Trophoblast cell (in vitro differentiated cells and primary cell): ENCODE measurements at regions not wholly inside any gene's neighbourhood (a gene's known extent, or its start where the extent isn't known, plus 50 kb on each side); places are given as distances from the start of the nearest gene placed in this dataset.

ENCODE experiments used
- DNase-seq, 2 donors: peaks; one replicate each; pipeline ENCODE4 v3.0.0-alpha.2; 2016
- H2AFZ ChIP-seq: 2 replicates; pipeline ENCODE4 v1.6.1; 2013; ENCODE audit warnings: low read length, moderate library complexity, mild to moderate bottlenecking; ENCODE audit not compliant: insufficient read depth, poor library complexity
- H2AK5ac ChIP-seq: 2 replicates; pipeline ENCODE4 v1.6.1; 2013; ENCODE audit warnings: mild to moderate bottlenecking, low read length
- H2BK120ac ChIP-seq: 2 replicates; pipeline ENCODE4 v1.6.1; 2013; ENCODE audit warnings: low read length, mild to moderate bottlenecking, moderate library complexity; ENCODE audit not compliant: insufficient read depth, poor library complexity
- H2BK12ac ChIP-seq: 2 replicates; pipeline ENCODE4 v1.6.1; 2013; ENCODE audit warnings: mild to moderate bottlenecking, low read length, moderate library complexity
- H2BK5ac ChIP-seq: 2 replicates; pipeline ENCODE4 v1.6.1; 2013; ENCODE audit warnings: low read length, low read depth, moderate library complexity, mild to moderate bottlenecking; ENCODE audit not compliant: poor library complexity
- H3K14ac ChIP-seq: 2 replicates; pipeline ENCODE4 v1.6.1; 2013; ENCODE audit warnings: mild to moderate bottlenecking, low read length
- H3K18ac ChIP-seq: 2 replicates; pipeline ENCODE4 v1.6.1; 2013; ENCODE audit warnings: mild to moderate bottlenecking, low read length
- H3K23ac ChIP-seq: 2 replicates; pipeline ENCODE4 v1.6.1; 2013; ENCODE audit warnings: low read length
- H3K27ac ChIP-seq: 2 replicates; pipeline ENCODE4 v1.5.1; 2013; ENCODE audit warnings: low read depth, mild to moderate bottlenecking, inconsistent platforms, low read length, moderate library complexity
- H3K27me3 ChIP-seq: 2 replicates; pipeline ENCODE4 v1.6.1; 2013; ENCODE audit warnings: inconsistent platforms, mild to moderate bottlenecking, low read length, moderate library complexity; ENCODE audit not compliant: insufficient read depth
- H3K36me3 ChIP-seq, 2 experiments: 1 replicate in 1 of 2; 2 replicates in 1 of 2; pipeline ENCODE4 v1.6.1; 2013; ENCODE audit warnings: low read length in 2 of 2, mild to moderate bottlenecking in 2 of 2, moderate library complexity in 1 of 2; ENCODE audit not compliant: insufficient read depth in 2 of 2, control insufficient read depth in 1 of 2
- H3K4ac ChIP-seq: 2 replicates; pipeline ENCODE4 v1.6.1; 2013; ENCODE audit warnings: low read depth, mild to moderate bottlenecking, low read length, moderate library complexity
- H3K4me1 ChIP-seq, 2 experiments: 1 replicate in 1 of 2; 2 replicates in 1 of 2; pipeline ENCODE4 v1.6.1; 2013; ENCODE audit warnings: low read length in 2 of 2, mild to moderate bottlenecking in 2 of 2, moderate library complexity in 1 of 2; ENCODE audit not compliant: insufficient read depth in 2 of 2, control insufficient read depth in 1 of 2
- H3K4me2 ChIP-seq: 2 replicates; pipeline ENCODE4 v1.6.1; 2013; ENCODE audit warnings: inconsistent platforms, mild to moderate bottlenecking, low read length, moderate library complexity
- H3K4me3 ChIP-seq: 2 replicates; pipeline ENCODE4 v1.5.1; 2013; ENCODE audit warnings: mild to moderate bottlenecking, low read depth, low read length, inconsistent platforms
- H3K79me1 ChIP-seq: one replicate; pipeline ENCODE4 v1.6.1; 2013; ENCODE audit warnings: low read length
- H3K79me2 ChIP-seq: 2 replicates; pipeline ENCODE4 v1.6.1; 2013; ENCODE audit warnings: low read length, mild to moderate bottlenecking; ENCODE audit not compliant: control insufficient read depth, insufficient read depth, poor library complexity
- H3K9ac ChIP-seq: 2 replicates; pipeline ENCODE4 v1.6.1; 2013; ENCODE audit warnings: mild to moderate bottlenecking, low read length
- H3K9me3 ChIP-seq: 2 replicates; pipeline ENCODE4 v1.6.1; 2013; ENCODE audit warnings: low read depth, mild to moderate bottlenecking, control low read depth, inconsistent platforms, low read length; ENCODE audit not compliant: insufficient read depth
- H4K12ac ChIP-seq: 2 replicates; pipeline ENCODE4 v1.6.1; 2013; ENCODE audit warnings: low read depth, mild to moderate bottlenecking, low read length, moderate library complexity
- H4K8ac ChIP-seq: 2 replicates; pipeline ENCODE4 v1.6.1; 2013; ENCODE audit warnings: low read depth, mild to moderate bottlenecking, low read length, moderate library complexity
- H4K91ac ChIP-seq: one replicate; pipeline ENCODE4 v1.6.1; 2013; ENCODE audit warnings: low read depth, mild to moderate bottlenecking, low read length, moderate library complexity
- WGBS: extraction: QIAGEN DNeasy Blood & Tissue Kit; methylation state at CpG from one replicate; pipeline ENCODE4 v1.1.7; 2013; ENCODE audit warnings: missing lambda C conversion rate; ENCODE audit not compliant: insufficient read length, insufficient coverage; ENCODE audit errors: extremely low coverage; 5-methylcytosine and 5-hydroxymethylcytosine counted together

GRCh38 chr11:39192671-39193070 is 2266.8 kb downstream of the LRRC4C start:
- no peak overlapping the region for H3K4ac ChIP-seq

GRCh38 chr11:39190751-39191150 is 2268.7 kb downstream of the LRRC4C start:
- no peak overlapping the region for H4K8ac ChIP-seq
- no peak overlapping the region for H2BK12ac ChIP-seq
- no peak overlapping the region for H3K9ac ChIP-seq
- H2BK5ac ChIP-seq = no peak overlapping the region
- no peak overlapping the region for H3K4ac ChIP-seq
- no peaks in the 10 kb centered on the region for H3K79me1 ChIP-seq
- no peaks in the 10 kb centered on the region for H3K36me3 ChIP-seq
- H3K14ac ChIP-seq = no peak overlapping the region
- no peak overlapping the region for H2AK5ac ChIP-seq
- H3K27ac ChIP-seq = no peak overlapping the region
- H3K79me2 ChIP-seq = no peaks in the 10 kb centered on the region
- H4K91ac ChIP-seq = no peak overlapping the region
- H2BK120ac ChIP-seq = no peak overlapping the region
- H3K27me3 ChIP-seq = no peaks in the 10 kb centered on the region
- H2AFZ ChIP-seq = no peak overlapping the region
- H3K23ac ChIP-seq = no peak overlapping the region
- H3K9me3 ChIP-seq = no peaks in the 10 kb centered on the region
- H3K4me3 ChIP-seq = no peak overlapping the region
- no peak for DNase-seq
- no peak overlapping the region for H3K18ac ChIP-seq
- H4K12ac ChIP-seq = no peak overlapping the region
- no peak overlapping the region for H3K4me2 ChIP-seq
- no CpG with 5 or more reads among the region's 2 CpGs for WGBS
- no peaks in the 10 kb centered on the region for H3K4me1 ChIP-seq

More at GRCh38 chr11:39192671-39193070, 2266.8 kb downstream of the LRRC4C start:
- no peak for DNase-seq
- no peak overlapping the region for H2BK5ac ChIP-seq
- no peak overlapping the region for H4K91ac ChIP-seq
- H2AK5ac ChIP-seq = no peak overlapping the region
- H3K23ac ChIP-seq = no peak overlapping the region
- no peak overlapping the region for H2BK12ac ChIP-seq
- no peaks in the 10 kb centered on the region for H3K79me1 ChIP-seq
- H3K14ac ChIP-seq = no peak overlapping the region
- H4K12ac ChIP-seq = no peak overlapping the region
- no peaks in the 10 kb centered on the region for H3K4me1 ChIP-seq
- no peaks in the 10 kb centered on the region for H3K79me2 ChIP-seq
- H2BK120ac ChIP-seq = no peak overlapping the region
- no peaks in the 10 kb centered on the region for H3K9me3 ChIP-seq
- no peak overlapping the region for H3K27ac ChIP-seq
- no peak overlapping the region for H3K4me3 ChIP-seq
- H3K18ac ChIP-seq = no peak overlapping the region
- no peak overlapping the region for H2AFZ ChIP-seq
- no peak overlapping the region for H3K4me2 ChIP-seq
- WGBS = no CpG with 5 or more reads among the region's 24 CpGs
- H3K9ac ChIP-seq = no peak overlapping the region
- no peak overlapping the region for H4K8ac ChIP-seq
- no peaks in the 10 kb centered on the region for H3K27me3 ChIP-seq
- H3K36me3 ChIP-seq = no peaks in the 10 kb centered on the region

GRCh38 chr11:39177678-39178077 is 2281.8 kb downstream of the LRRC4C start:
- Histone ChIP-seq H3K27me3 (no peaks in the 10 kb centered on the region), H3K4me3 (no peak overlapping the region), H2AFZ (no peak overlapping the region), H4K12ac (no peak overlapping the region), H3K4me1 (no peaks in the 10 kb centered on the region), H3K4me2 (no peak overlapping the region), H2BK120ac (no peak overlapping the region), H3K4ac (no peak overlapping the region), H2BK12ac (no peak overlapping the region), H3K36me3 (no peaks in the 10 kb centered on the region), H2BK5ac (no peak overlapping the region), H4K91ac (no peak overlapping the region), H3K79me1 (no peaks in the 10 kb centered on the region), H3K14ac (no peak overlapping the region), H3K18ac (no peak overlapping the region), H3K27ac (no peak overlapping the region), H2AK5ac (no peak overlapping the region), H3K9ac (no peak overlapping the region), H3K79me2 (no peaks in the 10 kb centered on the region), H4K8ac (no peak overlapping the region), H3K23ac (no peak overlapping the region), H3K9me3 (no peaks in the 10 kb centered on the region)
- WGBS = 100% methylated on average over 1 of the region's 4 CpGs
- no peak for DNase-seq

GRCh38 chr11:39174965-39175364 is 2284.5 kb downstream of the LRRC4C start:
- H3K14ac ChIP-seq = no peak overlapping the region
- H3K4ac ChIP-seq = no peak overlapping the region
- no peaks in the 10 kb centered on the region for H3K4me1 ChIP-seq
- no peaks in the 10 kb centered on the region for H3K79me2 ChIP-seq
- no peak overlapping the region for H3K4me3 ChIP-seq
- no peak overlapping the region for H2AFZ ChIP-seq
- H4K12ac ChIP-seq = no peak overlapping the region
- no peak overlapping the region for H2BK120ac ChIP-seq
- no peaks in the 10 kb centered on the region for H3K79me1 ChIP-seq
- H3K9ac ChIP-seq = no peak overlapping the region
- H3K23ac ChIP-seq = no peak overlapping the region
- H3K18ac ChIP-seq = no peak overlapping the region
- no peak overlapping the region for H2BK12ac ChIP-seq
- H3K27me3 ChIP-seq = no peaks in the 10 kb centered on the region
- no CpG with 5 or more reads among the region's 2 CpGs for WGBS
- no peak overlapping the region for H4K91ac ChIP-seq
- no peak overlapping the region for H4K8ac ChIP-seq
- H3K27ac ChIP-seq = no peak overlapping the region
- H3K4me2 ChIP-seq = no peak overlapping the region
- DNase-seq = no peak
- H2AK5ac ChIP-seq = no peak overlapping the region
- H3K9me3 ChIP-seq = no peaks in the 10 kb centered on the region
- no peaks in the 10 kb centered on the region for H3K36me3 ChIP-seq
- no peak overlapping the region for H2BK5ac ChIP-seq
